HEK293T (cell line): ENCODE measurements at regions not wholly inside any gene's neighbourhood (a gene's known extent, or its start where the extent isn't known, plus 50 kb on each side); places are given as distances from the start of the nearest gene placed in this dataset.

Experiments used
- ARNT ChIP-seq: fragments of 450-650 bp; IDR thresholded peaks from 2 replicates; pipeline ENCODE4 v1.6.1; 2017; ENCODE audit warnings: mild to moderate bottlenecking
- BHLHE40 ChIP-seq: fragments of 450-650 bp; IDR thresholded peaks from 2 replicates; pipeline ENCODE4 v1.6.1; 2016; ENCODE audit warnings: mild to moderate bottlenecking, moderate library complexity, borderline replicate concordance
- ELF4 ChIP-seq: fragments of 450-650 bp; IDR thresholded peaks from 2 replicates; pipeline ENCODE4 v1.6.1; 2017; ENCODE audit warnings: antibody characterized with exemption
- FOXK2 ChIP-seq: fragments of 450-650 bp; IDR thresholded peaks from 2 replicates; pipeline ENCODE4 v1.6.1; 2016; ENCODE audit warnings: mild to moderate bottlenecking
- FOXM1 ChIP-seq: fragments of 450-650 bp; IDR thresholded peaks from 2 replicates; pipeline ENCODE4 v1.6.1; 2017; ENCODE audit warnings: mild to moderate bottlenecking, borderline replicate concordance
- L3MBTL2 ChIP-seq: fragments of 450-650 bp; conservative IDR thresholded peaks from 2 replicates; pipeline ENCODE4 v1.6.1; 2016; ENCODE audit warnings: mild to moderate bottlenecking
- NFRKB ChIP-seq: fragments of 450-650 bp; IDR thresholded peaks from 2 replicates; pipeline ENCODE4 v1.6.1; 2016; ENCODE audit warnings: mild to moderate bottlenecking, moderate library complexity
- SP1 ChIP-seq: fragments of 450-650 bp; IDR thresholded peaks from 2 replicates; pipeline ENCODE4 v1.6.1; 2017
- SUZ12 ChIP-seq: fragments of 450-650 bp; IDR thresholded peaks from 2 replicates; pipeline ENCODE4 v1.6.1; 2016; ENCODE audit warnings: mild to moderate bottlenecking
- TARDBP ChIP-seq: fragments of 450-650 bp; IDR thresholded peaks from 2 replicates; pipeline ENCODE4 v1.6.1; 2016
- ZNF384 ChIP-seq: fragments of 450-650 bp; IDR thresholded peaks from 2 replicates; pipeline ENCODE4 v1.6.1; 2016
- TF ChIP-seq, protein P1 (sequence below): fragments of 450-650 bp; IDR thresholded peaks from 2 replicates; pipeline ENCODE4 v1.6.1; 2016

DNA sequence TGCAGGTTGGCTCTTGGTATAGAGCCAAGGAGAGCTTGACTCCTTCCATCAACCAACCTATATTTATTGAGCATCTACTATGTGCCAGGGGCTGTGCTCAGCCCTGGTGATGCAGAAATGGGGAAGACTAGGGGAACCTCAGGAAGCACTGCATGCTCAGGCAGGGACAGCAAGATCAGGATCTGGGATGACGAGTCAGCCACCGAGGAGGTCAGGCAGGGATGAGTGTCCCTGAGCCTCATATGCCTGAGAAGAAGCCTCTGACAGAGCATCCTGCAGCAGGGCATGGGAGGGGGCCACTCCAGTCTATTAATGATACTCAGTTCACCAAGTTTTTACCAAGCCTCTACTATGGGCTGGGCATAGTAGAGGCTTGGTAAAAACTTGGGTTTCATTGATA, 158.1 kb downstream of the KATNAL1 start:
- TF ChIP-seq SP1 (no peak), FOXM1 (no peak), BHLHE40 (no peak), ARNT (no peak), ZNF384 (no peak), ELF4 (no peak), FOXK2 (no peak), NFRKB (no peak), TARDBP (no peak), L3MBTL2 (no peak), SUZ12 (no peak)
- TF ChIP-seq, protein P1, sequence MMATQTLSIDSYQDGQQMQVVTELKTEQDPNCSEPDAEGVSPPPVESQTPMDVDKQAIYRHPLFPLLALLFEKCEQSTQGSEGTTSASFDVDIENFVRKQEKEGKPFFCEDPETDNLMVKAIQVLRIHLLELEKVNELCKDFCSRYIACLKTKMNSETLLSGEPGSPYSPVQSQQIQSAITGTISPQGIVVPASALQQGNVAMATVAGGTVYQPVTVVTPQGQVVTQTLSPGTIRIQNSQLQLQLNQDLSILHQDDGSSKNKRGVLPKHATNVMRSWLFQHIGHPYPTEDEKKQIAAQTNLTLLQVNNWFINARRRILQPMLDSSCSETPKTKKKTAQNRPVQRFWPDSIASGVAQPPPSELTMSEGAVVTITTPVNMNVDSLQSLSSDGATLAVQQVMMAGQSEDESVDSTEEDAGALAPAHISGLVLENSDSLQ: no peak
